ENCODE measurements at regions not wholly inside any gene's neighbourhood (a gene's known extent, or its start where the extent isn't known, plus 50 kb on each side); places are given as distances from the start of the nearest gene placed in this dataset.
A peak's percentile ranks its signal among the peaks of the same experiment; 100 is the strongest.
"Not testable (repeated sequence)": the region's sequence is repeated elsewhere in the genome, so short reads cannot be mapped to it uniquely, and the experiment has no call there.

GRCh38 chr7:76928751-76929150 lies 103.4 kb downstream of the SPDYE17 start:
- intact Hi-C loops (cut with DNase I); DNase-seq; ATAC-seq: not testable (repeated sequence)

- ATAC-seq; DNase-seq; intact Hi-C loops (cut with DNase I): not testable (repeated sequence)
Observed at GRCh38 chr7:76927741-76928393, 104.3 kb downstream of the SPDYE17 start.

DNA sequence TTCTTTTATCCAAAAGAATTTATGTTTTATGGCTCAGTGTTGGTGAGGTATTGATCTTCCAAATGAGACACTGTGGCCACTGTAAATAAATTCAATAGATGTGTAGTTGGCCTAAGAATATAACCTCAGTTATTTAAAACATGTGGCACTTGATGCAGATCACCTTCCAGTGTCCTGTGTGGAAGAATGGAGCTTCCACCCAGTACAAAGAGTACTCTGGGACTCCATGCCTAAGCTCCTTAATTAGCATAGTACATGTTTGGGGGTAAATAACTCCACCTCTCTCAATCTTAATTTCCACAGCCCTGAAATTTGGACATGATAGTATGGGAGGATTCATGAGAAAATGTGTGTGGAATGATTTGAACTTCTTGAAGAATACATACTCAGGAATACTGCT lies 105.7 kb downstream of the SPDYE17 start:
- intact Hi-C loops (cut with DNase I); DNase-seq; ATAC-seq: not testable (repeated sequence)

DNA sequence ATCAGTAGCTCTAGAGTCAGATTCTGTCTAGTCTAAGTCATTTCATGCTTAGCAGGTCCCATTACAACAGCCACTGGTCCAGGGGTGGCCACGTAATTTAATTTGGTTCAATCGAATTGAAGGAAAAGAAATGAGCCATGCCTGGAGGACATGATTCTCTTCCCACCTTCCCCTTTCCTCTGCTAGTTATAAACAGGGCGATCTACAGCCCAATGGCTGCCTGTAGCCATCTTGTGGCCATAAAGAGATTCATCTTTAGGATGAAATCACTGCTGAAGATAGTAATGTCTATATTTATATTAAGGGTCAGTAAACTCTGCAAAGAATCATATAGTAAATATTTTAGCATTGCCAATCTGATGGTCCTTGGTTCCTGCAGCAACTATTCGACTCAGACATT lies 107.4 kb downstream of the SPDYE17 start:
- DNase-seq; intact Hi-C loops (cut with DNase I); ATAC-seq: not testable (repeated sequence)

DNA sequence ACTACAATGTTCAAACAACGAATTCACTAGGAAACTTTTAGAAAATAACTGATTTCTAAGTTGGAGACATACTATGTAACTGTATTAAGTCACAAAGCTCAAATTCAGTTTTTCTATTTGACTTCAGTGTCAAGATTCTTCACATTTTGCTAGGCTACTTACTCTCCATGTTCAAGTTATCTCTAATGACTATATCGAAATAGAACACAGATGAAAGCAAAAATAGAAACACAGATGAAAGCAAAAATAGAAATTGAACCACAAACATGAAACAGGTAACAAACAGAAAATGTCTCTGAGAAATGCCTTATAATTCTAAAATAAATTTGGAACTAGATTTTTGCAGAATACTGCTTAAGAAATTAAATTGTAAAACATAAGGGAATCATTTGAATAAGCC lies 113.5 kb downstream of the SPDYE17 start:
- intact Hi-C loops (cut with DNase I); DNase-seq; ATAC-seq: not testable (repeated sequence)

- ATAC-seq; intact Hi-C loops (cut with DNase I); DNase-seq: not testable (repeated sequence)
Observed at GRCh38 chr7:76914361-76914760, 117.8 kb downstream of the SPDYE17 start.

DNA sequence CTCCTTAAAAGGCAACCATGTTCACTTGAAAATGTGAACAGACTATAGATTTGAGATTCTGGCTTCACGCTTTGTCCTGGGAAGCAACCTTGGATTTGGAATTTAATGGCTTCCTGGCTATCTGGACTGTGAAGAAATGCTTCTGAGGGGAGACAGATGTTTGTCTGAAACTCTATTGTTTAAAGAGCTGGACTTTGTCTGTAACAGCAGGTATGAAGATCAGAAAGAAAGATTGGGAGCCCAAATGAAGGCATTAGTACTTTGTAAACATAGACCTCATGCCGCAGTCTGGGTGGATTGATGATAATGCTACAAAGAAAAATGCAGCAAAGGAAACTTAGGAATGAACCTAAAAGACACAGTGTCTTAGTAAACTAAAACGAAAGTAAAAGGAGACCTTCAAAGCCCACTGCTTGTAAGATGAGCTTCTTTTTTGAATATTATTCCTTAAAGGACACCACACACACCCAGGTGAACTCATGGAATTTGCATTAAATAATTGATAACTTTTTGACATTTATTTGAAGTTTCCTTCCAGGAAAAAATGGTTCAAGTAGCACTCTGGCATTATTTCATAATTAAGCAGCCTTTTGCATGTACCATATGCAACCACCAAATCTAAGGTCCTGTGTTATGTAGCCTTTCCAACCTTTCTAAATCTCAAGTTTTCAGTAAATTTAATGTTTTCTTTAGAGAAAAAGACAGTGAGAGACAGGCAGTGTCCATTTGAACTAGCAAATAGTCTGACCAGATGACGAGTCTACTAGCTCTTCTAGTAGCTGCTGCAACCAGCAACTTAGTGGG lies 119.9 kb downstream of the SPDYE17 start:
- ATAC-seq; intact Hi-C loops (cut with DNase I); DNase-seq: not testable (repeated sequence)

GRCh38 chr7:76904688-76905087 lies 127.5 kb downstream of the SPDYE17 start:
- DNase-seq; ATAC-seq; intact Hi-C loops (cut with DNase I): not testable (repeated sequence)

DNA sequence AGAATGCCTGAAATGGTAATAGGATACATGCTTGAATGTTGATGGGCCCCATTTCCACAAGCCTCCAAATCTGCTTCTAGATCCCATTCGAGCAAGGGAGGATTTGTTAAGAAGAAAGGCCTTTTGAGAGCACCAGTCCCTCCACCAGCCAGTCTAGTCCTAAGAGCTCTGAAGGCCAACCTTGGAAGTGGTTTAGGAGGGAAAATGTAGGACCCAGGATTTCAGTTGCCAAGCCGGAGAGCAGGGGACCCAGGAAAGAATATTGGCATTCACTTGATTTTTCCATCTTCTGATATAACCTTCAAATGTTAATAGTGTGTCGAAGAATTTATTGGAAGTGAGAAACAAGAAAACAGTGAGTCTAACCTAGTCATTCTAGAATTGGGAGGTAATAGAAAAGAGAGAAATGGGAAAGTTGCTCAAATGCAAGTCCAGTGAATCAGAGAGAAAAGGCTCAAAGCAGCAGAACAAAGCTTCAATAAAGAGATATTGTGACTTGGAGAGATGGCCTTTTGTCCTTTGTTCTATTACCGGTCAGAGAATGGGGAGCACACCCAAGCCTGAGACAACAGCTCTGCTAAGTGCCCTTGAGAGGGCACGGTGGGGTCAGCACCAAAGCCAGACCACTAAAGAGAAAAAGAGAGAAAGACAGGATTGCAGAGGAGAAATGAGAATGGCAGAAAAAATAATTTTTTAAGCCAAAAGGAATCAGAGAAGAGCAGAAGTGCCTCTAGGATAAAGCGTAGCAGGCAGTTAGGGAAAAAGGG lies 130.0 kb downstream of the SPDYE17 start:
- intact Hi-C loops (cut with DNase I); DNase-seq; ATAC-seq: not testable (repeated sequence)

DNA sequence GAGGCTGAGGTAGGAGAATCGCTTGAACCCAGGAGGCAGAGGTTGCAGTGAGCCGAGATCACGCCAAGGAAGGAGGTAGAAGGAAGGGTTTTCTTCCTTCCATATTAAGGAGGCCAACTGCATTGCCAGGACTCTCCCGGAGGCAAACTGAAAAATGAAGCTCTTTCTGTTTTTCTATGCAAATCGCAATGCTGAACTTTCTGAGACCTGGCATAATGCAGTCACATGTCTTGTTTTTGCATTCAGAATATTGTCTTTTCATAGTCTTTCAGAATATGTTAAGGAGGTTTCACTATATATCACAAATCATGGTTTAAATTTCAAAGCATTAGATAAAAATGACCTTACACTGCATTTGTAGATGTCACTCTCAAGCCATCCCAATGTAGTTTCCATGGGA lies 133.4 kb downstream of the SPDYE17 start:
- DNase-seq; ATAC-seq; intact Hi-C loops (cut with DNase I): not testable (repeated sequence)

DNA sequence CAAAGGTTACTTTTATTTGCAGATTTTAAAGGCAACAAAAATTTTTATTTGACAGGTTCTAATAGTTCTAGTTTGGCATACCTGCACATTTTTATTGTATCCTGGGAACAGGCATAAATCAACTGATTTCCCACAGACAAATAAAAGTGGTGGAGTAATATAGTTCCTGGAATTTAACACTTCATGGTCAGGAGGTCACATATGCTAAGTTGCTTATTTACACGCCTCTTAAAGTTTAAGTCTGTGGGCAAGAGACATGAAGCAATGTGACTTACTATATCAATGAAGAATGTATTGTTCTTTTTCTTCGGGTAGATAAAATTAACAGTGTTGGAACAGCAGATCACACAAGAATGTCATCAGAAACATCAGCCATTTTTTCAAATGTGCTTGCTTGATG lies 135.2 kb downstream of the SPDYE17 start:
- intact Hi-C loops (cut with DNase I); DNase-seq; ATAC-seq: not testable (repeated sequence)

GRCh38 chr7:76895696-76896095 lies 136.5 kb downstream of the SPDYE17 start:
- intact Hi-C loops (cut with DNase I); ATAC-seq; DNase-seq: not testable (repeated sequence)

DNA sequence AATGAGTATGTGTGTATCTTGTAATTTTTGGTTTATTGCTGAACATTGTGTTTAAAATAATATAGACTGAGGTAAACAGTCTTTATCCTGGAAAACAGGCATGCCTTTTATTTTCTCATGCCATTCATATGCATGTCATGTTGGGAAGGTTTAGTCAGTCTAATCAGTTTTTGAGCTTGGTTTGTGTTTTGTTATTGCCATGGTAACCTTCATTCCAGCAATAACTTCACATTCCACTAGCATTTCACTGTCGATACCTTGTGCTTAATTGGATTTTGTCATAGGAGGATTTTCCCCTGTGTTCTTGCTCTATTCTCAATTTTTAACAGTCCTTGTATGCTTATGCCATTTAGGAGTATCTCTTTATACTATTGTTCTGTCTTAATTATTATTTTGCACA lies 140.4 kb downstream of the SPDYE17 start:
- peak in 1 of 2 donors; percentile 59 for ATAC-seq

GRCh38 chr7:76879733-76880288 lies 152.3 kb downstream of the SPDYE17 start:
- ATAC-seq; intact Hi-C loops (cut with DNase I); DNase-seq: not testable (repeated sequence)

More for the DNA sequence above, 140.4 kb downstream of the SPDYE17 start:
- DNase-seq; intact Hi-C loops (cut with DNase I): not testable (repeated sequence)

DNA sequence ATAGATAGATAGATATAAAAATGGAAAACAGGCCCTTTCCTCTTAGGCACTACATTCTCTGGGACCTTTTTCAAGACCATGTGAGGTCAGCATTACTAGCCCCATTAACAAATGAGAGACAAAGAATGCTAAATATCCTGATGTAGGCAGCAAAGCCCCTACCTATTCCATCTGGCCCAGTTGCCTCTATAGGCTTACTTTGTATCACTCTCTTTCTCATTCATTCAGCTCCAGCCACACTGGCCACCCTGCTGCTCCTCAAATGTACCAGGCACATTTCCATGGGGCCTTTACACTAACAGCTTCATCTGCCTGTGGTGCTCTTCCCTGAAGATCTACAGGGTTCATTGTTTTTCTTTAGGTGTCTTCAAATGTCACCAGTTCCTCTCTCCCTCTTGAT lies 156.4 kb downstream of the SPDYE17 start:
- DNase-seq; ATAC-seq; intact Hi-C loops (cut with DNase I): not testable (repeated sequence)

DNA sequence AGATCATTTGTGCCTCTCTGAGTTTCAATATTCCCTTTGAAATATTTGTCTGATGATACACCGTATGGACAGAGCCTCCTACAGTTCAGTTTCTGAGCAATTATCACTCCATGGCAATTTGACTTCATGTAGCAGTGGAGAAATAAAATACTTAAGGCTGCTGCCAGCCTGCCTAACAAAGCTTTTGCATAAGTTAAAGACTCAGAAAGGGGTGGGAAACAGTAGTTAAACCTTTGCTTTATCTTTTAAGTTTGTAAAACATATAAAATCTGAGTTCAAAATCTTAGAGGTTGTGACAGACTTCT lies 161.7 kb downstream of the SPDYE17 start:
- intact Hi-C loops (cut with DNase I); DNase-seq: not testable (repeated sequence)
- peak in 1 of 2 donors; percentile 30 for ATAC-seq

DNA sequence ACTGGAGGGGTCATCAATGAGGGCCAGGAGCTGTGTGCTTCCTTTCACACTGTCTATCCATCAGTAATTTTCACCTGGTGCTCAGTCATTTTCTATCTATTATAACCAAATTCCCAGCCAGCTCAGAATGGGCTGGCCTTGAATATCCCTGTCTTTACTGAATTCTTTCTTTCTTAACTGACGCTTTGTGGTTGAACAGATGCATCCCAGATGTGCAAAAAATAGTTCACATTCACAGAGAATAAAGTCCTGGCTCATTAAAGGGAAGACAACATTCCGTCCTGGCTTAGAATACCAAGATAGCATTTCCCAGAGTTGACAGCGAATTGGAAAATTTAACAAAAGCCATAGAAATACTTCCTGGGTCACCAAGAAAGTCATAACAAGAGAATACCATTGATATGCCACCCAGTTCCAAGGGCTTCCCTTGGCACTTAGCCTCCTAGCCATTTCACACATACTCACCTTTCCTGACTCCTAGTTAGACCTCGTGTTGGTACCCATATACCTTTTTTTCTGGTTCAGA lies 164.7 kb downstream of the SPDYE17 start:
- DNase-seq; ATAC-seq; intact Hi-C loops (cut with DNase I): not testable (repeated sequence)

DNA sequence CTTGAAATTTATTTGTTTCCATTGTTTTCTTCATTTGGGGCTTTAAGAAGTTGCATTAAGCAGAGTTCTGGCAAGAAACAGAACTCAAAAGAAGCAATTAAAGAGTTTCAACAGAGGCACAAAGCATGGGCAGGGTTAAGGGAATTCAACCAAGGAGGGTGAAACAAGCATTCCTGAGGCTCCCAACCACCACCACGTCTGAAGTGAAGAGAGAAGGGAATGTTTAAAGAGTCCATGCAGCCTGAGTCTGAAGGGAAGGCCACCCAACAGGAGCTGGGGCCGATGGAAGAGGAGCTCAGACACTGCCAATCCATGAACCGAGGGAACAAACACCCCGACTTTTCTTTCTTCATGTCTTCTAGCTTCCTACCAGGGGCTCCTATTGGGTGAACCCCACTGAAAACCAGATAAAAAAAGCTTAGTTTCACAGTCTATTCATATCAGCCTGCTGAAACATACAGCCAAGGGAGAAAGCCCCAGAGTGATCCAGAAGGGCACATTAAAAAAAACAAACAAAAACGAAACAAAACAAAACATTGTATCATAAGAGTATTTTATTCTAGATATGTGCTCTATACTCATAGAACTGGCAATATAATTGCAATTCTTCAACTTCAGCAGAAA lies 168.9 kb downstream of the SPDYE17 start:
- ATAC-seq; DNase-seq; intact Hi-C loops (cut with DNase I): not testable (repeated sequence)

All from left cardiac atrium (tissue), 4 donors.